ENCODE measurements at regions not wholly inside any gene's neighbourhood (a gene's known extent, or its start where the extent isn't known, plus 50 kb on each side); places are given as distances from the start of the nearest gene placed in this dataset.

GRCh38 chr16:26430618-26431017, 636.1 kb upstream of the C16orf82 start:
- TF ChIP-seq CTCF (IDR thresholded peaks at IDR 0.05; ENCODE audit: low read depth, low read length) = no peak

GRCh38 chr16:26433807-26434206, 632.9 kb upstream of the C16orf82 start:
- TF ChIP-seq CTCF (IDR thresholded peaks at IDR 0.05; ENCODE audit: low read depth, low read length) = no peak
- H3K4me3 ChIP-seq (ENCODE audit: low read depth, low read length) = no peak overlapping the region

More at GRCh38 chr16:26430618-26431017, 636.1 kb upstream of the C16orf82 start:
- no peak overlapping the region for H3K4me3 ChIP-seq (ENCODE audit: low read depth, low read length)

- TF ChIP-seq CTCF (IDR thresholded peaks at IDR 0.05; ENCODE audit: low read depth, low read length) = no peak
- no peak overlapping the region for H3K4me3 ChIP-seq (ENCODE audit: low read depth, low read length)
Measured at GRCh38 chr16:26441178-26441577, 625.5 kb upstream of the C16orf82 start.

GRCh38 chr16:26442321-26442720, 624.4 kb upstream of the C16orf82 start:
- H3K4me3 ChIP-seq (ENCODE audit: low read depth, low read length) = no peak overlapping the region
- TF ChIP-seq CTCF (IDR thresholded peaks at IDR 0.05; ENCODE audit: low read depth, low read length) = no peak

GRCh38 chr16:26447570-26447969, 619.2 kb upstream of the C16orf82 start:
- no peak for TF ChIP-seq CTCF (IDR thresholded peaks at IDR 0.05; ENCODE audit: low read depth, low read length)
- no peak overlapping the region for H3K4me3 ChIP-seq (ENCODE audit: low read depth, low read length)

- TF ChIP-seq CTCF (IDR thresholded peaks at IDR 0.05; ENCODE audit: low read depth, low read length) = no peak
- H3K4me3 ChIP-seq (ENCODE audit: low read depth, low read length) = no peak overlapping the region
Measured at GRCh38 chr16:26453215-26453614, 613.5 kb upstream of the C16orf82 start.

GRCh38 chr16:26454102-26454501, 612.6 kb upstream of the C16orf82 start:
- H3K4me3 ChIP-seq (ENCODE audit: low read depth, low read length) = no peak overlapping the region
- TF ChIP-seq CTCF (IDR thresholded peaks at IDR 0.05; ENCODE audit: low read depth, low read length) = no peak
